Spleen (tissue), 7 donors: ENCODE measurements at regions not wholly inside any gene's neighbourhood (a gene's known extent, or its start where the extent isn't known, plus 50 kb on each side); places are given as distances from the start of the nearest gene placed in this dataset.

ENCODE experiments used
- CTCF ChIP-seq, 11 experiments: fragments of 200-600 bp in 7 of 11; fragments of 450-650 bp in 4 of 11; sonication (generic) in 4 of 11; IDR thresholded peaks in 8 of 11; conservative IDR thresholded peaks in 3 of 11; 1 replicate in 7 of 11; 2 replicates in 4 of 11; pipeline versions ENCODE4 v1.4.0 to v1.8.0; 2016 to 2021; ENCODE audit warnings: antibody characterized with exemption in 11 of 11, inconsistent platforms in 4 of 11, mild to moderate bottlenecking in 1 of 11
- POLR2AphosphoS5 ChIP-seq, 3 donors: sonication (generic); formaldehyde crosslinking; IDR thresholded peaks; one replicate each; pipeline ENCODE4 v1.5.1; 2017; ENCODE audit warnings: antibody characterized with exemption in 3 of 3
- donor health status: DM: no; HTN: no; CAD: no; lungs with moderate emphysema.
- donor health status: DM: no; HTN: no; CAD: no.
- donor health status: DM: no; HTN: no; CAD: no.

GRCh38 chr20:7161690-7162089 is 394.2 kb downstream of the BMP2 start:
- TF ChIP-seq POLR2AphosphoS5 (IDR thresholded peaks at IDR 0.05) (no peak), CTCF (IDR thresholded peaks at IDR 0.05 in 8 of 11, conservative IDR thresholded peaks at IDR 0.05 in 3 of 11) (no peak)
